HG02763 (cell line): ENCODE measurements at regions not wholly inside any gene's neighbourhood (a gene's known extent, or its start where the extent isn't known, plus 50 kb on each side); places are given as distances from the start of the nearest gene placed in this dataset.

Experiments used
- ATAC-seq: cut with Tn5 transposase; IDR thresholded peaks from one replicate; pipeline ENCODE4 v1.9.1; 2021; ENCODE audit warnings: mild to moderate bottlenecking, moderate library complexity; ENCODE audit not compliant: unreplicated experiment

GRCh38 chr2:111701798-111702118 lies 182.2 kb downstream of the ANAPC1 start:
- ATAC-seq, result no peak

GRCh38 chr2:111702119-111702803 lies 181.7 kb downstream of the ANAPC1 start:
- no peak for ATAC-seq

GRCh38 chr2:111702804-111703196 lies 181.2 kb downstream of the ANAPC1 start:
- no peak for ATAC-seq

GRCh38 chr2:111703759-111704158 lies 180.2 kb downstream of the ANAPC1 start:
- no peak for ATAC-seq

- ATAC-seq, result no peak
Measured at GRCh38 chr2:111704246-111704645, 179.7 kb downstream of the ANAPC1 start.

- ATAC-seq, result no peak
Measured at GRCh38 chr2:111705239-111705638, 178.8 kb downstream of the ANAPC1 start.

- ATAC-seq, result peak; percentile 92
Measured at GRCh38 chr2:111705711-111706336, 178.2 kb downstream of the ANAPC1 start.

- ATAC-seq, result no peak
Measured at GRCh38 chr2:111706481-111707001, 177.5 kb downstream of the ANAPC1 start.

GRCh38 chr2:111707700-111708099 lies 176.3 kb downstream of the ANAPC1 start:
- ATAC-seq, result no peak

- no peak for ATAC-seq
Measured at GRCh38 chr2:111708476-111709180, 175.4 kb downstream of the ANAPC1 start.

- no peak for ATAC-seq
Measured at GRCh38 chr2:111709321-111709720, 174.7 kb downstream of the ANAPC1 start.

- no peak for ATAC-seq
Measured at GRCh38 chr2:111710085-111710484, 173.9 kb downstream of the ANAPC1 start.

GRCh38 chr2:111710613-111711012 lies 173.4 kb downstream of the ANAPC1 start:
- no peak for ATAC-seq

- no peak for ATAC-seq
Measured at GRCh38 chr2:111711270-111711669, 172.7 kb downstream of the ANAPC1 start.

- no peak for ATAC-seq
Measured at GRCh38 chr2:111712361-111712760, 171.6 kb downstream of the ANAPC1 start.

GRCh38 chr2:111712940-111713515 lies 171.0 kb downstream of the ANAPC1 start:
- no peak for ATAC-seq

GRCh38 chr2:111715987-111716904 lies 167.7 kb downstream of the ANAPC1 start:
- no peak for ATAC-seq

- ATAC-seq, result no peak
Measured at GRCh38 chr2:111716905-111717775, 166.9 kb downstream of the ANAPC1 start.
